ENCODE measurements at regions not wholly inside any gene's neighbourhood (a gene's known extent, or its start where the extent isn't known, plus 50 kb on each side); places are given as distances from the start of the nearest gene placed in this dataset.

- no peak for DNase-seq
Measured at GRCh38 chr6:21893793-21894192, 300.2 kb downstream of the SOX4 start.

- DNase-seq = no peak
Measured at GRCh38 chr6:21895555-21895954, 302.0 kb downstream of the SOX4 start.

GRCh38 chr6:21898107-21898796 is 304.7 kb downstream of the SOX4 start:
- no peak for DNase-seq

GRCh38 chr6:21899708-21900107 is 306.2 kb downstream of the SOX4 start:
- DNase-seq = no peak

GRCh38 chr6:21900730-21901129 is 307.2 kb downstream of the SOX4 start:
- DNase-seq = no peak

- no peak for DNase-seq
Measured at GRCh38 chr6:21902628-21903169, 309.1 kb downstream of the SOX4 start.

GRCh38 chr6:21905531-21905930 is 312.0 kb downstream of the SOX4 start:
- no peak for DNase-seq

GRCh38 chr6:21906826-21907225 is 313.3 kb downstream of the SOX4 start:
- DNase-seq = no peak

- DNase-seq = no peak
Measured at GRCh38 chr6:21907291-21907690, 313.7 kb downstream of the SOX4 start.

- DNase-seq = no peak
Measured at GRCh38 chr6:21908161-21908848, 314.8 kb downstream of the SOX4 start.

GRCh38 chr6:21909321-21909720 is 315.8 kb downstream of the SOX4 start:
- DNase-seq = no peak

GRCh38 chr6:21911208-21911607 is 317.7 kb downstream of the SOX4 start:
- DNase-seq = no peak

GRCh38 chr6:21912151-21912832 is 318.7 kb downstream of the SOX4 start:
- DNase-seq = no peak

- DNase-seq = no peak
Measured at GRCh38 chr6:21914121-21914973, 320.8 kb downstream of the SOX4 start.

GRCh38 chr6:21915707-21916260 is 322.2 kb downstream of the SOX4 start:
- no peak for DNase-seq

GRCh38 chr6:21918041-21918440 is 324.5 kb downstream of the SOX4 start:
- no peak for DNase-seq

GRCh38 chr6:21918666-21919065 is 325.1 kb downstream of the SOX4 start:
- no peak for DNase-seq

GRCh38 chr6:21922086-21922485 is 328.5 kb downstream of the SOX4 start:
- no peak for DNase-seq

GRCh38 chr6:21924002-21924401 is 330.5 kb downstream of the SOX4 start:
- no peak for DNase-seq

GRCh38 chr6:21928827-21929226 is 335.3 kb downstream of the SOX4 start:
- DNase-seq = no peak

GRCh38 chr6:21931641-21932335 is 338.2 kb downstream of the SOX4 start:
- DNase-seq = no peak

GRCh38 chr6:21933351-21933750 is 339.8 kb downstream of the SOX4 start:
- no peak for DNase-seq

Data from GOT3 (cell line).